ENCODE measurements at regions not wholly inside any gene's neighbourhood (a gene's known extent, or its start where the extent isn't known, plus 50 kb on each side); places are given as distances from the start of the nearest gene placed in this dataset.

GRCh38 chr3:189570916-189571315 is 60.3 kb upstream of the TP63 start:
- Histone ChIP-seq H3F3A (replicated peaks; ENCODE audit: low read depth) (no peaks in the 10 kb centered on the region), H3K4me1 (ENCODE audit: insufficient read depth) (no peaks in the 10 kb centered on the region), H2AFZ (no peak overlapping the region), H3K27ac (ENCODE audit: low read depth) (no peak overlapping the region), H3K27me3 (ENCODE audit: insufficient read depth) (no peaks in the 10 kb centered on the region), H3K79me2 (replicated peaks; ENCODE audit: insufficient read depth) (no peaks in the 10 kb centered on the region), H3K4me2 (no peak overlapping the region), H4K20me1 (replicated peaks; ENCODE audit: insufficient read depth) (no peaks in the 10 kb centered on the region), H3K9me2 (ENCODE audit: insufficient read depth) (peaks cover 8% of the 10 kb centered on the region; the same call in 1 of the 2 replicates), H3K36me3 (ENCODE audit: insufficient read depth) (no peaks in the 10 kb centered on the region), H3K4me3 (no peak overlapping the region)
- no peak overlapping the region for H3K27ac Mint-ChIP-seq
- ATAC-seq (no peak), DNase-seq (ENCODE audit: low spot score) (no peak)
- H3K36me3 Mint-ChIP-seq (ENCODE audit: low read depth), result no peaks in the 10 kb centered on the region
- no peaks in the 10 kb centered on the region for H3K4me1 Mint-ChIP-seq
- H3K27me3 Mint-ChIP-seq (ENCODE audit: insufficient read depth, low read depth, poor library complexity), result no peaks in the 10 kb centered on the region
- no peak for TF ChIP-seq STAT1 (IDR thresholded peaks at IDR 0.05; ENCODE audit: unreplicated experiment)
- TF ChIP-seq, protein P1, sequence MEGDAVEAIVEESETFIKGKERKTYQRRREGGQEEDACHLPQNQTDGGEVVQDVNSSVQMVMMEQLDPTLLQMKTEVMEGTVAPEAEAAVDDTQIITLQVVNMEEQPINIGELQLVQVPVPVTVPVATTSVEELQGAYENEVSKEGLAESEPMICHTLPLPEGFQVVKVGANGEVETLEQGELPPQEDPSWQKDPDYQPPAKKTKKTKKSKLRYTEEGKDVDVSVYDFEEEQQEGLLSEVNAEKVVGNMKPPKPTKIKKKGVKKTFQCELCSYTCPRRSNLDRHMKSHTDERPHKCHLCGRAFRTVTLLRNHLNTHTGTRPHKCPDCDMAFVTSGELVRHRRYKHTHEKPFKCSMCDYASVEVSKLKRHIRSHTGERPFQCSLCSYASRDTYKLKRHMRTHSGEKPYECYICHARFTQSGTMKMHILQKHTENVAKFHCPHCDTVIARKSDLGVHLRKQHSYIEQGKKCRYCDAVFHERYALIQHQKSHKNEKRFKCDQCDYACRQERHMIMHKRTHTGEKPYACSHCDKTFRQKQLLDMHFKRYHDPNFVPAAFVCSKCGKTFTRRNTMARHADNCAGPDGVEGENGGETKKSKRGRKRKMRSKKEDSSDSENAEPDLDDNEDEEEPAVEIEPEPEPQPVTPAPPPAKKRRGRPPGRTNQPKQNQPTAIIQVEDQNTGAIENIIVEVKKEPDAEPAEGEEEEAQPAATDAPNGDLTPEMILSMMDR (conservative IDR thresholded peaks at IDR 0.05; ENCODE audit: low read depth in 2 of 2), result no peak
- H3K9me3 Mint-ChIP-seq, result no peaks in the 10 kb centered on the region
- H3K4me3 Mint-ChIP-seq, result no peak overlapping the region

DNA sequence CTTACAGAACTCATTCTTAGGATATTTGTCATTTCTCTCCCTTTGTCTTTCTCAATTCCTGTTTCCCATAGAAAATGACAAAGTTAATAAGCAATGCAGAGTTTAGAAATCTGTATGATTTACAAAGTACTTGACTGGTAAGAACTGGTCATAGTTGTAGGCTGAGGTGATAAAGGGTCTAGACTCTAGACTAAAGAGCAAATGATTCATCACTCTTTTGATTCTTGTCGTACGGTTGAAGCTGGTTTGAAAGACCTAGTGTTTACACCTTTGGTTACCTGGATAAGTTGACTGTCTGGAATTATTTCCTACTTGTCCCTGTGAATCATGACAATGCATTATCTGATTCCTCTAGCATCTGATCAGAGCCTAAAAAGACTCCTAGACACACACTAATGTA is 58.9 kb upstream of the TP63 start:
- no peak overlapping the region for H3K27ac ChIP-seq (ENCODE audit: low read depth)
- no peak overlapping the region for H2AFZ ChIP-seq
- TF ChIP-seq ZNF114 (CRISPR knock-in tag; IDR thresholded peaks at IDR 0.05) (no peak), STAT1 (IDR thresholded peaks at IDR 0.05; ENCODE audit: unreplicated experiment) (no peak)
- TF ChIP-seq, protein P2, sequence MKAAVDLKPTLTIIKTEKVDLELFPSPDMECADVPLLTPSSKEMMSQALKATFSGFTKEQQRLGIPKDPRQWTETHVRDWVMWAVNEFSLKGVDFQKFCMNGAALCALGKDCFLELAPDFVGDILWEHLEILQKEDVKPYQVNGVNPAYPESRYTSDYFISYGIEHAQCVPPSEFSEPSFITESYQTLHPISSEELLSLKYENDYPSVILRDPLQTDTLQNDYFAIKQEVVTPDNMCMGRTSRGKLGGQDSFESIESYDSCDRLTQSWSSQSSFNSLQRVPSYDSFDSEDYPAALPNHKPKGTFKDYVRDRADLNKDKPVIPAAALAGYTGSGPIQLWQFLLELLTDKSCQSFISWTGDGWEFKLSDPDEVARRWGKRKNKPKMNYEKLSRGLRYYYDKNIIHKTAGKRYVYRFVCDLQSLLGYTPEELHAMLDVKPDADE (IDR thresholded peaks at IDR 0.05), result no peak

DNA sequence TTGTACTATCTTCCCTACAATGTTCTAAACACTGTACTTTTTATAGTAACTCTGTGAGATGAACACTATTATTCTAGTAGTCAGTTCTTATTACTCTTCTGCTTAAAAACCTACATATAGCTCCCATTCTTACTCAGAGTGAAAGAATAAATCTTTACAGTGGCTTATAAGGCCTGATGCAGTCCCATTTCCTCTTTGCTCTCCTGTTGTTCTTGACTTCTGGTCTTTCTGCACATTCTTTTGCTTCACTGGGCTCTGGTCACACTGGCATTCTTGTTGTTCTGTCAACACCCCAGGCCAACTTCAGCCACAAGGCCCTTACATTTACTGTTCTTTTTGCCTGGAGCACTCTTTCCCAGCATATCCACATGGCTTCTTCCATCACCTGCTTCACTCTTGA is 58.2 kb upstream of the TP63 start:
- Histone ChIP-seq H3K36me3 (ENCODE audit: insufficient read depth) (no peaks in the 10 kb centered on the region), H3K27ac (ENCODE audit: low read depth) (no peak overlapping the region), H2AFZ (no peak overlapping the region; the same call in 1 of the 2 replicates), H3F3A (replicated peaks; ENCODE audit: low read depth) (no peaks in the 10 kb centered on the region), H3K9me2 (ENCODE audit: insufficient read depth) (peaks cover 12% of the 10 kb centered on the region; the same call in 1 of the 2 replicates), H3K4me1 (ENCODE audit: insufficient read depth) (no peaks in the 10 kb centered on the region), H3K4me2 (no peak overlapping the region), H3K27me3 (ENCODE audit: insufficient read depth) (no peaks in the 10 kb centered on the region), H3K79me2 (replicated peaks; ENCODE audit: insufficient read depth) (no peaks in the 10 kb centered on the region), H3K4me3 (no peak overlapping the region), H4K20me1 (replicated peaks; ENCODE audit: insufficient read depth) (no peaks in the 10 kb centered on the region)
- no peaks in the 10 kb centered on the region for H3K36me3 Mint-ChIP-seq (ENCODE audit: low read depth)
- ATAC-seq, result no peak
- no peaks in the 10 kb centered on the region for H3K9me3 Mint-ChIP-seq
- no peak overlapping the region for H3K4me3 Mint-ChIP-seq
- H3K27me3 Mint-ChIP-seq (ENCODE audit: insufficient read depth, low read depth, poor library complexity), result peaks cover 3% of the 10 kb centered on the region
- no peaks in the 10 kb centered on the region for H3K4me1 Mint-ChIP-seq
- DNase-seq (ENCODE audit: low spot score), result no peak
- H3K27ac Mint-ChIP-seq, result no peak overlapping the region
- TF ChIP-seq ZNF331 (CRISPR knock-in tag; IDR thresholded peaks at IDR 0.05; ENCODE audit: low read depth) (no peak), EZH2phosphoT487 (IDR thresholded peaks at IDR 0.05; ENCODE audit: unreplicated experiment) (no peak)
- TF ChIP-seq, protein P1 (conservative IDR thresholded peaks at IDR 0.05; ENCODE audit: low read depth in 2 of 2), result no peak
- TF ChIP-seq, protein P2 (IDR thresholded peaks at IDR 0.05), result no peak

More for the DNA sequence above, 58.9 kb upstream of the TP63 start:
- Histone ChIP-seq H3K36me3 (ENCODE audit: insufficient read depth) (no peaks in the 10 kb centered on the region), H3K4me3 (no peak overlapping the region), H3K9me2 (ENCODE audit: insufficient read depth) (peaks cover 11% of the 10 kb centered on the region; the same call in 1 of the 2 replicates), H3K79me2 (replicated peaks; ENCODE audit: insufficient read depth) (no peaks in the 10 kb centered on the region), H4K20me1 (replicated peaks; ENCODE audit: insufficient read depth) (no peaks in the 10 kb centered on the region), H3K27me3 (ENCODE audit: insufficient read depth) (no peaks in the 10 kb centered on the region), H3F3A (replicated peaks; ENCODE audit: low read depth) (no peaks in the 10 kb centered on the region), H3K4me2 (no peak overlapping the region), H3K4me1 (ENCODE audit: insufficient read depth) (no peaks in the 10 kb centered on the region)
- DNase-seq (ENCODE audit: low spot score) (no peak), ATAC-seq (no peak)
- H3K4me1 Mint-ChIP-seq, result no peaks in the 10 kb centered on the region
- H3K4me3 Mint-ChIP-seq, result no peak overlapping the region
- H3K27me3 Mint-ChIP-seq (ENCODE audit: insufficient read depth, low read depth, poor library complexity), result no peaks in the 10 kb centered on the region
- H3K36me3 Mint-ChIP-seq (ENCODE audit: low read depth), result no peaks in the 10 kb centered on the region
- no peak overlapping the region for H3K27ac Mint-ChIP-seq
- H3K9me3 Mint-ChIP-seq, result no peaks in the 10 kb centered on the region
